ENCODE measurements at regions not wholly inside any gene's neighbourhood (a gene's known extent, or its start where the extent isn't known, plus 50 kb on each side); places are given as distances from the start of the nearest gene placed in this dataset.

- DNase-seq = no peak
These were observed 541.0 kb downstream of the TNS3 start for GRCh38 chr7:47040795-47041347.

- no peak for DNase-seq
These were observed 542.0 kb downstream of the TNS3 start for GRCh38 chr7:47039904-47040303.

GRCh38 chr7:47039089-47039648, 542.7 kb downstream of the TNS3 start:
- DNase-seq = no peak

- no peak for DNase-seq
These were observed 543.3 kb downstream of the TNS3 start for GRCh38 chr7:47038621-47039020.

- no peak for DNase-seq
These were observed 544.3 kb downstream of the TNS3 start for GRCh38 chr7:47037607-47038006.

GRCh38 chr7:47036909-47037308, 545.0 kb downstream of the TNS3 start:
- DNase-seq = no peak

- no peak for DNase-seq
These were observed 546.4 kb downstream of the TNS3 start for GRCh38 chr7:47035522-47035921.

GRCh38 chr7:47034180-47034579, 547.7 kb downstream of the TNS3 start:
- no peak for DNase-seq

GRCh38 chr7:47032536-47032908, 549.4 kb downstream of the TNS3 start:
- no peak for DNase-seq

GRCh38 chr7:47031786-47032535, 550.0 kb downstream of the TNS3 start:
- no peak for DNase-seq

- DNase-seq = no peak
These were observed 553.6 kb downstream of the TNS3 start for GRCh38 chr7:47028284-47028683.

GRCh38 chr7:47027695-47028240, 554.1 kb downstream of the TNS3 start:
- no peak for DNase-seq

- DNase-seq = no peak
These were observed 555.0 kb downstream of the TNS3 start for GRCh38 chr7:47026780-47027361.

GRCh38 chr7:47024991-47025390, 556.9 kb downstream of the TNS3 start:
- no peak for DNase-seq

- no peak for DNase-seq
These were observed 573.5 kb downstream of the TNS3 start for GRCh38 chr7:47008461-47008860.

- no peak for DNase-seq
These were observed 574.4 kb downstream of the TNS3 start for GRCh38 chr7:47007471-47007870.

GRCh38 chr7:47000561-47000960, 581.4 kb downstream of the TNS3 start:
- DNase-seq = no peak

- no peak for DNase-seq
These were observed 582.0 kb downstream of the TNS3 start for GRCh38 chr7:46999866-47000265.

- no peak for DNase-seq
These were observed 584.9 kb downstream of the TNS3 start for GRCh38 chr7:46996972-46997371.

GRCh38 chr7:46993396-46993795, 588.5 kb downstream of the TNS3 start:
- no peak for DNase-seq

- DNase-seq = no peak
These were observed 591.1 kb downstream of the TNS3 start for GRCh38 chr7:46990761-46991160.

GRCh38 chr7:46989247-46989646, 592.7 kb downstream of the TNS3 start:
- DNase-seq = no peak

GRCh38 chr7:46982928-46983327, 599.0 kb downstream of the TNS3 start:
- no peak for DNase-seq

GRCh38 chr7:46979439-46979838, 602.5 kb downstream of the TNS3 start:
- DNase-seq = no peak
